ENCODE measurements at regions not wholly inside any gene's neighbourhood (a gene's known extent, or its start where the extent isn't known, plus 50 kb on each side); places are given as distances from the start of the nearest gene placed in this dataset.

DNA sequence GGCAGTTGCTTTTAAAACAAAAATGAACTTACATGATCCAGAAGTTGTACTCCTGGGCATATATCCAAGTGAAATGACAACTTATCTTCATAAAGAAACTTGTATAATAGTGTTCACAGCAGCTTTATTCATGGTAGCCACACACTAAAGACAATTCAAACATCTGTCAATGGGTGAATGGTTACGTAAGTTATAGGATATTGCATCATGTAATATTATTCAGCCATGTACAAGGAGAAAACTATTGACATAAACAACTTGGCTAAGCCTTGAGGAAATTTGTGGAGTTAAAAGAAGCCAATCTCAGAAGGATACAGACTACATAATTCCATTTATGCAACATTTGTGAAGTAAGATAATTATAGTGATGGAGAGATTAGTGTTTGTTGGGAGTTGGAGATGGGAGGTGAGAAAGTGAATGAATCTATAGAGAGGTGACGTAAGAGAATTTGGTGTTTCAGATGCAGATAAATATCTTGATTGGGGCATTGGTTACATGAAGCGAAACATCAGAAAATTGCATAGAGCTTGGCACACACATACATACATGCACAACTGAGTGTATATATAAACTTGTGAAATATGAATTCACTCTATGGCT, 49.9 kb upstream of the GRIK1 start:
- TF ChIP-seq, protein P1, sequence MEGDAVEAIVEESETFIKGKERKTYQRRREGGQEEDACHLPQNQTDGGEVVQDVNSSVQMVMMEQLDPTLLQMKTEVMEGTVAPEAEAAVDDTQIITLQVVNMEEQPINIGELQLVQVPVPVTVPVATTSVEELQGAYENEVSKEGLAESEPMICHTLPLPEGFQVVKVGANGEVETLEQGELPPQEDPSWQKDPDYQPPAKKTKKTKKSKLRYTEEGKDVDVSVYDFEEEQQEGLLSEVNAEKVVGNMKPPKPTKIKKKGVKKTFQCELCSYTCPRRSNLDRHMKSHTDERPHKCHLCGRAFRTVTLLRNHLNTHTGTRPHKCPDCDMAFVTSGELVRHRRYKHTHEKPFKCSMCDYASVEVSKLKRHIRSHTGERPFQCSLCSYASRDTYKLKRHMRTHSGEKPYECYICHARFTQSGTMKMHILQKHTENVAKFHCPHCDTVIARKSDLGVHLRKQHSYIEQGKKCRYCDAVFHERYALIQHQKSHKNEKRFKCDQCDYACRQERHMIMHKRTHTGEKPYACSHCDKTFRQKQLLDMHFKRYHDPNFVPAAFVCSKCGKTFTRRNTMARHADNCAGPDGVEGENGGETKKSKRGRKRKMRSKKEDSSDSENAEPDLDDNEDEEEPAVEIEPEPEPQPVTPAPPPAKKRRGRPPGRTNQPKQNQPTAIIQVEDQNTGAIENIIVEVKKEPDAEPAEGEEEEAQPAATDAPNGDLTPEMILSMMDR (IDR thresholded peaks at IDR 0.05) = no peak
- TF ChIP-seq POLR2A (IDR thresholded peaks at IDR 0.05) = no peak

Data from lower leg skin (tissue), 3 donors.